Activated CD4-positive, alpha-beta T cell treated with anti-CD3 and anti-CD28 coated beads, Interleukin-2, Interleukin-4, amounts not matched to agents 100 ng/mL and 50 ng/mL, durations not matched to agents 16 hours and 8 hours (primary cell): ENCODE measurements at regions not wholly inside any gene's neighbourhood (a gene's known extent, or its start where the extent isn't known, plus 50 kb on each side); places are given as distances from the start of the nearest gene placed in this dataset.

ENCODE experiments used
- DNase-seq: peaks from one replicate; pipeline ENCODE4 v3.0.0-alpha.2; 2020; ENCODE audit warnings: low spot score

GRCh38 chr6:165821754-165822153 is 158.7 kb upstream of the PDE10A start:
- DNase-seq: no peak

- no peak for DNase-seq
Measured at GRCh38 chr6:165820934-165821333, 157.9 kb upstream of the PDE10A start.

GRCh38 chr6:165820407-165820806 is 157.4 kb upstream of the PDE10A start:
- no peak for DNase-seq

GRCh38 chr6:165819394-165819793 is 156.4 kb upstream of the PDE10A start:
- no peak for DNase-seq

- DNase-seq: no peak
Measured at GRCh38 chr6:165818200-165818599, 155.2 kb upstream of the PDE10A start.

- DNase-seq: no peak
Measured at GRCh38 chr6:165817771-165818170, 154.7 kb upstream of the PDE10A start.

- no peak for DNase-seq
Measured at GRCh38 chr6:165817148-165817547, 154.1 kb upstream of the PDE10A start.

- no peak for DNase-seq
Measured at GRCh38 chr6:165814679-165815078, 151.6 kb upstream of the PDE10A start.

GRCh38 chr6:165811512-165811911 is 148.5 kb upstream of the PDE10A start:
- DNase-seq: no peak

- no peak for DNase-seq
Measured at GRCh38 chr6:165808021-165808420, 145.0 kb upstream of the PDE10A start.

- no peak for DNase-seq
Measured at GRCh38 chr6:165807249-165807960, 144.4 kb upstream of the PDE10A start.

- no peak for DNase-seq
Measured at GRCh38 chr6:165806126-165806810, 143.2 kb upstream of the PDE10A start.

- no peak for DNase-seq
Measured at GRCh38 chr6:165805636-165806035, 142.6 kb upstream of the PDE10A start.

GRCh38 chr6:165805067-165805555 is 142.1 kb upstream of the PDE10A start:
- no peak for DNase-seq

- no peak for DNase-seq
Measured at GRCh38 chr6:165804331-165805066, 141.5 kb upstream of the PDE10A start.

GRCh38 chr6:165800337-165800736 is 137.3 kb upstream of the PDE10A start:
- DNase-seq: no peak

- no peak for DNase-seq
Measured at GRCh38 chr6:165799391-165800153, 136.5 kb upstream of the PDE10A start.

GRCh38 chr6:165798991-165799390 is 135.9 kb upstream of the PDE10A start:
- no peak for DNase-seq

GRCh38 chr6:165794179-165794601 is 131.1 kb upstream of the PDE10A start:
- no peak for DNase-seq

- no peak for DNase-seq
Measured at GRCh38 chr6:165793287-165793825, 130.3 kb upstream of the PDE10A start.

GRCh38 chr6:165791876-165792437 is 128.9 kb upstream of the PDE10A start:
- no peak for DNase-seq
